Stomach (tissue), 8 donors: ENCODE measurements at regions not wholly inside any gene's neighbourhood (a gene's known extent, or its start where the extent isn't known, plus 50 kb on each side); places are given as distances from the start of the nearest gene placed in this dataset.
A peak's percentile ranks its signal among the peaks of the same experiment; 100 is the strongest.

ENCODE experiments used
- DNase-seq, 2 donors: peaks; one replicate each; pipeline versions ENCODE4 v3.0.0 to v3.0.0-alpha.2; 2013 to 2019
- H3K27ac ChIP-seq, 5 donors: fragments of 200-600 bp in 4 of 5; sonication (generic) in 4 of 5; one replicate each; pipeline ENCODE4 v1.5.1; 2013 to 2019; ENCODE audit warnings: mild to moderate bottlenecking in 1 of 5, moderate library complexity in 1 of 5
- H3K27me3 ChIP-seq, 3 donors: fragments of 200-600 bp; sonication (generic); one replicate each; pipeline ENCODE4 v1.5.1; 2017 to 2019; ENCODE audit warnings: mixed run types in 1 of 3
- H3K36me3 ChIP-seq, 4 donors: fragments of 200-600 bp; sonication (generic); 1 replicate in 3 of 4; 2 replicates in 1 of 4; pipeline ENCODE4 v1.5.1; 2016 to 2019
- H3K4me1 ChIP-seq, 4 donors: fragments of 200-600 bp; sonication (generic); one replicate each; pipeline ENCODE4 v1.5.1; 2016 to 2019
- H3K4me3 ChIP-seq, 4 donors: fragments of 200-600 bp; sonication (generic) in 3 of 4; one replicate each; pipeline ENCODE4 v1.5.1; 2016 to 2019; ENCODE audit warnings: mild to moderate bottlenecking in 1 of 4
- H3K9me3 ChIP-seq, 4 donors: fragments of 200-600 bp; sonication (generic); one replicate each; pipeline ENCODE4 v1.5.1; 2016 to 2019
- EP300 ChIP-seq: sonication (generic); formaldehyde crosslinking; IDR thresholded peaks from one replicate; pipeline ENCODE4 v1.6.1; 2017; ENCODE audit warnings: antibody characterized with exemption
- POLR2A ChIP-seq, 4 donors: fragments of 450-650 bp; IDR thresholded peaks; one replicate each; pipeline ENCODE4 v1.6.1; 2016; ENCODE audit warnings: antibody characterized with exemption in 4 of 4, control low read depth in 2 of 4, mild to moderate bottlenecking in 1 of 4, moderate library complexity in 1 of 4
- POLR2AphosphoS5 ChIP-seq, 3 donors: sonication (generic); formaldehyde crosslinking; IDR thresholded peaks; one replicate each; pipeline ENCODE4 v1.6.1; 2016; ENCODE audit warnings: antibody characterized with exemption in 3 of 3
- WGBS, 5 donors: extraction: QIAGEN DNeasy Blood & Tissue Kit in 3 of 5; methylation state at CpG; one replicate each; pipeline versions ENCODE4 v1.1.5 to v1.1.7; 2013 to 2018; 5-methylcytosine and 5-hydroxymethylcytosine counted together
- intact Hi-C: fragments of 100-400 bp; cut with DNase I; formaldehyde crosslinking; loops from one replicate; pipeline ENCODE4 v1.15.1; 2023; ENCODE audit warnings: low total_unique reads
- TF ChIP-seq, protein P1 (sequence below), 7 experiments: fragments of 450-650 bp in 4 of 7; fragments of 200-600 bp in 3 of 7; sonication (generic) in 3 of 7; IDR thresholded peaks; one replicate each; pipeline ENCODE4 v1.5.1; 2016 to 2019; ENCODE audit warnings: antibody characterized with exemption in 7 of 7, control low read depth in 2 of 7, mild to moderate bottlenecking in 1 of 7
- donor health status: healthy with polysubstance abuse.
- donor health status: Bipolar disorder and iron deficiency.
- donor health status: healthy.

GRCh38 chr20:40785346-40785745 lies 96.3 kb upstream of the MAFB start:
- WGBS, 5 donors, result 84 to 88% (median 86%) methylated on average over 3 of the region's 3 CpGs
- intact Hi-C loops, result no loop called here

GRCh38 chr20:40786336-40786735 lies 97.3 kb upstream of the MAFB start:
- no peak overlapping the region for H3K27ac ChIP-seq
- WGBS, 5 donors, result 82 to 92% (median 90%) methylated on average over 9 to 11 of the region's 11 CpGs
- H3K4me3 ChIP-seq, result no peak overlapping the region
- H3K4me1 ChIP-seq, result peaks cover 0 to 11% (median 3%) of the 10 kb centered on the region in 4 donors
- TF ChIP-seq POLR2AphosphoS5 (IDR thresholded peaks at IDR 0.05) (no peak), EP300 (no peak)
- TF ChIP-seq, protein P1, sequence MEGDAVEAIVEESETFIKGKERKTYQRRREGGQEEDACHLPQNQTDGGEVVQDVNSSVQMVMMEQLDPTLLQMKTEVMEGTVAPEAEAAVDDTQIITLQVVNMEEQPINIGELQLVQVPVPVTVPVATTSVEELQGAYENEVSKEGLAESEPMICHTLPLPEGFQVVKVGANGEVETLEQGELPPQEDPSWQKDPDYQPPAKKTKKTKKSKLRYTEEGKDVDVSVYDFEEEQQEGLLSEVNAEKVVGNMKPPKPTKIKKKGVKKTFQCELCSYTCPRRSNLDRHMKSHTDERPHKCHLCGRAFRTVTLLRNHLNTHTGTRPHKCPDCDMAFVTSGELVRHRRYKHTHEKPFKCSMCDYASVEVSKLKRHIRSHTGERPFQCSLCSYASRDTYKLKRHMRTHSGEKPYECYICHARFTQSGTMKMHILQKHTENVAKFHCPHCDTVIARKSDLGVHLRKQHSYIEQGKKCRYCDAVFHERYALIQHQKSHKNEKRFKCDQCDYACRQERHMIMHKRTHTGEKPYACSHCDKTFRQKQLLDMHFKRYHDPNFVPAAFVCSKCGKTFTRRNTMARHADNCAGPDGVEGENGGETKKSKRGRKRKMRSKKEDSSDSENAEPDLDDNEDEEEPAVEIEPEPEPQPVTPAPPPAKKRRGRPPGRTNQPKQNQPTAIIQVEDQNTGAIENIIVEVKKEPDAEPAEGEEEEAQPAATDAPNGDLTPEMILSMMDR (IDR thresholded peaks at IDR 0.05), result no peak
- no peaks in the 10 kb centered on the region for H3K9me3 ChIP-seq
- intact Hi-C loops, result no loop called here
- DNase-seq, result no peak
- no peaks in the 10 kb centered on the region for H3K36me3 ChIP-seq
- peaks cover 0 to 6% (median 0%) of the 10 kb centered on the region in 3 donors for H3K27me3 ChIP-seq

More at GRCh38 chr20:40785346-40785745, 96.3 kb upstream of the MAFB start:
- Histone ChIP-seq H3K4me1 (peaks cover 0 to 14% (median 3%) of the 10 kb centered on the region in 4 donors), H3K27me3 (peaks cover 0 to 6% (median 0%) of the 10 kb centered on the region in 3 donors), H3K36me3 (no peaks in the 10 kb centered on the region), H3K4me3 (no peak overlapping the region), H3K27ac (no peak overlapping the region), H3K9me3 (no peaks in the 10 kb centered on the region)
- DNase-seq, result no peak
- TF ChIP-seq EP300, result no peak
- no peak for TF ChIP-seq POLR2AphosphoS5 (IDR thresholded peaks at IDR 0.05)
- TF ChIP-seq, protein P1 (IDR thresholded peaks at IDR 0.05), result no peak
- no peak for TF ChIP-seq POLR2A (IDR thresholded peaks at IDR 0.05)

DNA sequence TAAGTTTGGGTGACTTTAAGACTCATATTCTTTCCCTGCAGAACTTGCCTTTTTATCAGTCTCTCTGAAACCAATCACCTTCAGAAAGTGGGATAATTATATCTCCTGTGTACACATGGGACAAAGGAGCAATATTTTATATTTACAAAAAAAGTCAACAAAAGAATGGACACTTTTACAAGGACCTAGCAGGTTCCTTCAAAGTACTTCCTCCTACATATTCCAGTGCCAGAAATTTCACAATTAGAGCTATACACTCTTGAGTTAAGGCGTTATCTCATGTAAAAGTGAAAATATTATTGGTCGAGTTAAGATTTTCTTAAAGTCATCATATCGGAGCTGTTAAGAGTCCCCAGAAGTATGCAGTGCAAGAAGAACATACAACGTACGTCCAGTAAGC lies 98.9 kb upstream of the MAFB start:
- peaks cover 0 to 6% (median 0%) of the 10 kb centered on the region in 3 donors for H3K27me3 ChIP-seq
- no peaks in the 10 kb centered on the region for H3K9me3 ChIP-seq
- 30 to 58% (median 47%) methylated on average over 5 of the region's 5 CpGs for WGBS, 5 donors

GRCh38 chr20:40797425-40797824 lies 108.4 kb upstream of the MAFB start:
- peaks cover 0 to 15% (median 0%) of the 10 kb centered on the region in 3 donors for H3K27me3 ChIP-seq
- no peaks in the 10 kb centered on the region for H3K9me3 ChIP-seq
- no peaks in the 10 kb centered on the region for H3K4me1 ChIP-seq
- no peak overlapping the region for H3K4me3 ChIP-seq
- peak; percentile 4 to 43 for DNase-seq
- 54 to 80% (median 62%) methylated on average over 4 of the region's 4 CpGs for WGBS, 5 donors
- TF ChIP-seq POLR2A (IDR thresholded peaks at IDR 0.05), result no peak
- TF ChIP-seq EP300, result no peak
- TF ChIP-seq POLR2AphosphoS5 (IDR thresholded peaks at IDR 0.05), result no peak
- TF ChIP-seq, protein P1 (IDR thresholded peaks at IDR 0.05), result no peak
- intact Hi-C loops, result no loop called here
- H3K27ac ChIP-seq, result no peak overlapping the region
- H3K36me3 ChIP-seq, result no peaks in the 10 kb centered on the region

More for the DNA sequence above, 98.9 kb upstream of the MAFB start:
- peak overlapping the region in 1 of 5 donors; percentile 4 for H3K27ac ChIP-seq
- no peak for DNase-seq
- no peak for TF ChIP-seq EP300
- TF ChIP-seq, protein P1 (IDR thresholded peaks at IDR 0.05), result no peak
- no peaks in the 10 kb centered on the region for H3K36me3 ChIP-seq
- no peak overlapping the region for H3K4me3 ChIP-seq
- peaks cover 0 to 8% (median 3%) of the 10 kb centered on the region in 4 donors for H3K4me1 ChIP-seq
- intact Hi-C loops, result no loop called here
